Esophagus muscularis mucosa (tissue), 3 donors: ENCODE measurements at regions not wholly inside any gene's neighbourhood (a gene's known extent, or its start where the extent isn't known, plus 50 kb on each side); places are given as distances from the start of the nearest gene placed in this dataset.

Experiments used
- POLR2A ChIP-seq: fragments of 450-650 bp; IDR thresholded peaks from one replicate; pipeline ENCODE4 v1.6.1; 2017; ENCODE audit warnings: antibody characterized with exemption, moderate library complexity, mild to moderate bottlenecking, low read depth
- POLR2AphosphoS5 ChIP-seq, 2 donors: sonication (generic); formaldehyde crosslinking; IDR thresholded peaks; one replicate each; pipeline ENCODE4 v1.6.1; 2017; ENCODE audit warnings: antibody characterized with exemption in 2 of 2
- TF ChIP-seq, protein P1 (sequence below), 3 experiments: fragments of 200-600 bp in 2 of 3; fragments of 450-650 bp in 1 of 3; sonication (generic) in 2 of 3; IDR thresholded peaks; one replicate each; pipeline ENCODE4 v1.5.1; 2017 to 2019; ENCODE audit warnings: antibody characterized with exemption in 3 of 3, mild to moderate bottlenecking in 2 of 3, moderate library complexity in 1 of 3

DNA sequence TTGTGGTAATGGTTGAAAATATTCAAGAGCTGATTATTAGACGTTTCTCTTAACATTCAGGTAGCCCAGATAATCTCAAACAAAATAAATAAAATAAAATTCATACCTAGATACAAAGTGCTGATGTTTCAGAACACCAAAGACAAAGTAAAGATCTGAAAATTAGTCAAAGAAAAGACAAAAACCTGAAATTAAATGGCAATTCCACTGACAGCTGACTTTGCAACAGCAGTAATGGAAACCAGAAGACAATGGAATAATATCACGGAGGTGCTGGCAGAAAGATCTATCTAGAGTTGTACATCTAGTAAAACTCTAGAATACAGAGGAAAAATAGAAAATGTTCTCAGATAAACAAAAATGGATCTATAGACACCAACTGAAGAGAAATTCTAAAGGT lies 58.0 kb upstream of the IKZF1 start:
- TF ChIP-seq, protein P1, sequence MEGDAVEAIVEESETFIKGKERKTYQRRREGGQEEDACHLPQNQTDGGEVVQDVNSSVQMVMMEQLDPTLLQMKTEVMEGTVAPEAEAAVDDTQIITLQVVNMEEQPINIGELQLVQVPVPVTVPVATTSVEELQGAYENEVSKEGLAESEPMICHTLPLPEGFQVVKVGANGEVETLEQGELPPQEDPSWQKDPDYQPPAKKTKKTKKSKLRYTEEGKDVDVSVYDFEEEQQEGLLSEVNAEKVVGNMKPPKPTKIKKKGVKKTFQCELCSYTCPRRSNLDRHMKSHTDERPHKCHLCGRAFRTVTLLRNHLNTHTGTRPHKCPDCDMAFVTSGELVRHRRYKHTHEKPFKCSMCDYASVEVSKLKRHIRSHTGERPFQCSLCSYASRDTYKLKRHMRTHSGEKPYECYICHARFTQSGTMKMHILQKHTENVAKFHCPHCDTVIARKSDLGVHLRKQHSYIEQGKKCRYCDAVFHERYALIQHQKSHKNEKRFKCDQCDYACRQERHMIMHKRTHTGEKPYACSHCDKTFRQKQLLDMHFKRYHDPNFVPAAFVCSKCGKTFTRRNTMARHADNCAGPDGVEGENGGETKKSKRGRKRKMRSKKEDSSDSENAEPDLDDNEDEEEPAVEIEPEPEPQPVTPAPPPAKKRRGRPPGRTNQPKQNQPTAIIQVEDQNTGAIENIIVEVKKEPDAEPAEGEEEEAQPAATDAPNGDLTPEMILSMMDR (IDR thresholded peaks at IDR 0.05), result no peak
- TF ChIP-seq POLR2A (no peak), POLR2AphosphoS5 (IDR thresholded peaks at IDR 0.05) (no peak)
